ENCODE measurements at regions not wholly inside any gene's neighbourhood (a gene's known extent, or its start where the extent isn't known, plus 50 kb on each side); places are given as distances from the start of the nearest gene placed in this dataset.
"Not testable (repeated sequence)": the region's sequence is repeated elsewhere in the genome, so short reads cannot be mapped to it uniquely, and the experiment has no call there.

DNA sequence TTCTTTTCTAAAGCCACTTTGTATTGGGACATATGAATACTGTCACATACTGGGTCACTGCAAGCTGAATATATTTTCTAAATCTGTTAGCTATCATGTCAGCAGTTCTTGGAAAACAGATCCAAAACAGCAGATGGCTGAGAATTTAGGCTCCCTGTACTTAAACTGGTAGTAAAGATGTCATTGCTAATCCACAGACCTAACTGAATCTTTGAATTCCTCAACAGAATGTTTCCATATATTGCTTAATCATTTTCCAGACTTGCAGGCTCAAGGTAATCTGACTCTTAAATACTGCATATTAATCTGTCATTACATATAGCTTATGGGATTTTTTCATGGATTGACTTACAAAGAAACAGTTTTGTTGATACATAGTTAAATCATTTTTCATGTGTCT, 639.0 kb upstream of the KLHL1 start:
- no peak for DNase-seq
- TF ChIP-seq CTCF (IDR thresholded peaks at IDR 0.05; ENCODE audit: borderline replicate concordance, extremely low read depth, low read length, poor library complexity, severe bottlenecking): no peak
- no peak for TF ChIP-seq EZH2 (IDR thresholded peaks at IDR 0.05; ENCODE audit: borderline replicate concordance, low read depth, low read length, severe bottlenecking)
- H3K9ac ChIP-seq (ENCODE audit: low read depth, low read length): no peak overlapping the region

DNA sequence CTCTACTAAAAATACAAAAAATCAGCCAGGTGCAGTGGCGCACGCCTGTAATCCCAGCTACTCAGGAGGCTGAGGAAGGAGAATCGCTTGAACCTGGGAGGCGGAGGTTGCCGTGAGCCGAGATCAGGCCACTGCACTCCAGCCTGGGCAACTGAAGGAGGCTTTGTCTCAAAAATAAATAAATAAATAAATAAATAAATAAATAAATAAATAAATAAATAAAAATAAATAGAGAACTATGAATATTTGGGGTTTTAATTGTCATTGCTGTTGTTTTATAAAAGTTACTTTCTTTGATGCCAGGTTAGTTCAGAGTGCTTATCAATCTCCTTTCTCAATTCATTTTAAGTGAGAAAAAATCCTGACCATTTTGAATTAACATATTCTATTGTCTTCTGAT, 638.2 kb upstream of the KLHL1 start:
- not testable (repeated sequence) for H3K27me3 ChIP-seq (ENCODE audit: insufficient read depth, low read length, poor library complexity); H3K79me2 ChIP-seq (ENCODE audit: insufficient read depth, low read length); H3K9ac ChIP-seq (ENCODE audit: low read depth, low read length); H3K36me3 ChIP-seq (ENCODE audit: insufficient read depth, low read length); H3K4me3 ChIP-seq (ENCODE audit: low read depth in 1 of 2, low read length in 2 of 2); DNase-seq; H3K4me1 ChIP-seq (ENCODE audit: insufficient read depth, low read length); ATAC-seq (ENCODE audit: insufficient read depth, low read depth); H4K20me1 ChIP-seq (ENCODE audit: insufficient read depth, low read length); H3K4me2 ChIP-seq (ENCODE audit: insufficient read depth, low read length); H3K27ac ChIP-seq (ENCODE audit: low read length); H2AFZ ChIP-seq (ENCODE audit: low read depth, low read length); H3K9me3 ChIP-seq (ENCODE audit: insufficient read depth, low read length, severe bottlenecking)

More for the DNA sequence above, 639.0 kb upstream of the KLHL1 start:
- ATAC-seq (ENCODE audit: insufficient read depth, low read depth): no peak
- no peaks in the 10 kb centered on the region for H3K36me3 ChIP-seq (ENCODE audit: insufficient read depth, low read length)
- no peaks in the 10 kb centered on the region for H3K9me3 ChIP-seq (ENCODE audit: insufficient read depth, low read length, severe bottlenecking)
- H3K27me3 ChIP-seq (ENCODE audit: insufficient read depth, low read length, poor library complexity): no peaks in the 10 kb centered on the region
- no peak overlapping the region for H2AFZ ChIP-seq (ENCODE audit: low read depth, low read length)
- H3K27ac ChIP-seq (ENCODE audit: low read length): no peak overlapping the region
- H3K4me2 ChIP-seq (ENCODE audit: insufficient read depth, low read length): no peak overlapping the region
- H3K4me3 ChIP-seq (ENCODE audit: low read depth in 1 of 2, low read length in 2 of 2): no peak overlapping the region
- H3K4me1 ChIP-seq (ENCODE audit: insufficient read depth, low read length): no peaks in the 10 kb centered on the region
- H3K79me2 ChIP-seq (ENCODE audit: insufficient read depth, low read length): no peaks in the 10 kb centered on the region
- H4K20me1 ChIP-seq (ENCODE audit: insufficient read depth, low read length): no peaks in the 10 kb centered on the region

DNA sequence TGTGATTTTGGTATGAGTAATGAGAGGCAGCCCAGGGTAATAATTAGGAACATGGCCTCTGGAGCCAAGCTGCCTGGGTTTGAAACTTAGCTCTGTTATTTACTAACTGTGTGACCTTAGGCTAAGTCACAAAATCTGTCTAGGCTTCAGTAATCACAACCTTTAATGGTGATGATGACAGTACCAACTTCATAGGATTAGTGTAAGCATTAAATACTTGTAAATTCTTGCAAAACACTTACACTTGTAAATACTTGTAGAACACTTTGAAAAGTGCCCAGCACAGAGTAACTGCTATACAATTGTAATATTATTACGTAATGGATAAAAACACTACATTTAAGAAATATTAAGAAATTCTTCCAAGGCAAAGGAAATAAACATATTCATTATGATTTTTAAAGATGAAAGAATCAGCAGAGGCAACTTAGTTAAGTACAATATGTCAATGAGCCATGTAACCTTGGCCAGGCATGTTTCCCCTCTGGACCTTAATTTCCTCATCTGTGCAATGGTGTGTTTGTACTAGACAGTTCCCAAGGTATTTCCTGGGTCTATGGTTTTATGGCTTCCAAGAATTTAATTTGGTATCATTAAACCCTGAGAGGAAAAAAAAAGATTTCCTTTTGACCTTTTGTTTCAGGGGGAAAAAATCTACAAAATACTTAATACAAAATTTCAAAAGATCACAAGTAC, 628.5 kb upstream of the KLHL1 start:
- no peak overlapping the region for H3K9ac ChIP-seq (ENCODE audit: low read depth, low read length)
- H3K79me2 ChIP-seq (ENCODE audit: insufficient read depth, low read length): no peaks in the 10 kb centered on the region
- H3K27ac ChIP-seq (ENCODE audit: low read length): no peak overlapping the region
- H3K4me3 ChIP-seq (ENCODE audit: low read depth in 1 of 2, low read length in 2 of 2): no peak overlapping the region
- no peak overlapping the region for H2AFZ ChIP-seq (ENCODE audit: low read depth, low read length)
- H3K9me3 ChIP-seq (ENCODE audit: insufficient read depth, low read length, severe bottlenecking): no peaks in the 10 kb centered on the region
- no peaks in the 10 kb centered on the region for H3K27me3 ChIP-seq (ENCODE audit: insufficient read depth, low read length, poor library complexity)
- ATAC-seq (ENCODE audit: insufficient read depth, low read depth): no peak
- H3K4me1 ChIP-seq (ENCODE audit: insufficient read depth, low read length): no peaks in the 10 kb centered on the region
- no peak overlapping the region for H3K4me2 ChIP-seq (ENCODE audit: insufficient read depth, low read length)
- DNase-seq: no peak
- no peaks in the 10 kb centered on the region for H3K36me3 ChIP-seq (ENCODE audit: insufficient read depth, low read length)
- no peak for TF ChIP-seq EZH2 (IDR thresholded peaks at IDR 0.05; ENCODE audit: borderline replicate concordance, low read depth, low read length, severe bottlenecking)
- TF ChIP-seq CTCF (IDR thresholded peaks at IDR 0.05; ENCODE audit: borderline replicate concordance, extremely low read depth, low read length, poor library complexity, severe bottlenecking): no peak
- no peaks in the 10 kb centered on the region for H4K20me1 ChIP-seq (ENCODE audit: insufficient read depth, low read length)

DNA sequence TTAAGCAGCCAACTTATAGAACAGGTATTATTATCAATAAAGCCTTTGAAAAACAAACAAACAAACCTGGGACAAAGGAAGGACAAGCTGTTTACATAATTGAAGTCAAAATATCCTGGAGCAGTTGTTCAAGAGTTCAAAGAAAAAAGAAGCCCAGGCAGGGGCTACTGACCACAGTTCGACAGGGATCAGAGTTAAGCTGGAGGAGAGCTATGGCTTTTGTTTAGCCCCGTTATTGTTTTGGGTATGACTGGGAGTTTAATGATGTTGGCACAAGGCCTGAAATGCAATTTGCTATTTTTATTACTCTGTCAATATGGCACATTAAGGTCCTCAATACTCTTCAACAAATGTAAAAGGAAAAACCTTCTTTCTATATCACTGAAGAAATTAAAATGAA, 624.4 kb upstream of the KLHL1 start:
- H4K20me1 ChIP-seq (ENCODE audit: insufficient read depth, low read length): no peaks in the 10 kb centered on the region
- H3K4me1 ChIP-seq (ENCODE audit: insufficient read depth, low read length): no peaks in the 10 kb centered on the region
- ATAC-seq (ENCODE audit: insufficient read depth, low read depth) (no peak), DNase-seq (no peak)
- no peaks in the 10 kb centered on the region for H3K36me3 ChIP-seq (ENCODE audit: insufficient read depth, low read length)
- H2AFZ ChIP-seq (ENCODE audit: low read depth, low read length): no peak overlapping the region
- TF ChIP-seq CTCF (IDR thresholded peaks at IDR 0.05; ENCODE audit: borderline replicate concordance, extremely low read depth, low read length, poor library complexity, severe bottlenecking) (no peak), EZH2 (IDR thresholded peaks at IDR 0.05; ENCODE audit: borderline replicate concordance, low read depth, low read length, severe bottlenecking) (no peak)
- H3K9me3 ChIP-seq (ENCODE audit: insufficient read depth, low read length, severe bottlenecking): no peaks in the 10 kb centered on the region
- H3K4me2 ChIP-seq (ENCODE audit: insufficient read depth, low read length): no peak overlapping the region
- H3K79me2 ChIP-seq (ENCODE audit: insufficient read depth, low read length): no peaks in the 10 kb centered on the region
- no peak overlapping the region for H3K9ac ChIP-seq (ENCODE audit: low read depth, low read length)
- no peak overlapping the region for H3K27ac ChIP-seq (ENCODE audit: low read length)
- H3K27me3 ChIP-seq (ENCODE audit: insufficient read depth, low read length, poor library complexity): no peaks in the 10 kb centered on the region
- no peak overlapping the region for H3K4me3 ChIP-seq (ENCODE audit: low read depth in 1 of 2, low read length in 2 of 2)

All from DND-41 (cell line).